OCI-LY3 (cell line): ENCODE measurements at regions not wholly inside any gene's neighbourhood (a gene's known extent, or its start where the extent isn't known, plus 50 kb on each side); places are given as distances from the start of the nearest gene placed in this dataset.
"Not testable (repeated sequence)": the region's sequence is repeated elsewhere in the genome, so short reads cannot be mapped to it uniquely, and the experiment has no call there.

ENCODE experiments used
- H2AFZ ChIP-seq: fragments of 200-600, 300-600 bp; shearing (Covaris generic); 2 replicates; pipeline ENCODE4 v1.6.0; 2014; ENCODE audit warnings: antibody characterized with exemption, low read depth, low read length
- H3K27ac ChIP-seq: fragments of 200-600, 300-600 bp; sonication (generic); 2 replicates; pipeline ENCODE4 v1.5.1; 2014; ENCODE audit warnings: mild to moderate bottlenecking, low read length, moderate library complexity, mixed read lengths
- H3K27me3 ChIP-seq: fragments of 200-600, 300-600 bp; sonication (generic); 2 replicates; pipeline ENCODE4 v1.6.1; 2014; ENCODE audit warnings: low read depth, low read length, mixed read lengths
- H3K36me3 ChIP-seq: fragments of 200-600, 300-600 bp; sonication (generic); replicated peaks from 2 replicates; pipeline ENCODE3; 2014; ENCODE audit warnings: low read depth, low read length, mixed read lengths
- H3K4me1 ChIP-seq: fragments of 300-600, 200-600 bp; sonication (generic); 2 replicates; pipeline ENCODE4 v1.6.1; 2014; ENCODE audit warnings: low read length, mixed read lengths
- H3K4me2 ChIP-seq: fragments of 200-600, 300-600 bp; sonication (generic); 2 replicates; pipeline ENCODE4 v1.6.1; 2014; ENCODE audit warnings: low read length, mixed read lengths
- H3K4me3 ChIP-seq: fragments of 300-600, 200-600 bp; sonication (generic); 2 replicates; pipeline ENCODE4 v1.5.1; 2014; ENCODE audit warnings: antibody characterized with exemption, mild to moderate bottlenecking, low read length, moderate library complexity
- H3K79me2 ChIP-seq: fragments of 300-600, 200-600 bp; shearing (Covaris generic); 2 replicates; pipeline ENCODE4 v1.6.1; 2014; ENCODE audit warnings: mild to moderate bottlenecking, low read length, mixed read lengths
- H3K9ac ChIP-seq: fragments of 300-600, 200-600 bp; shearing (Covaris generic); 2 replicates; pipeline ENCODE4 v1.6.0; 2014; ENCODE audit warnings: mild to moderate bottlenecking, low read length, moderate library complexity
- H3K9me3 ChIP-seq: fragments of 200-600, 300-600 bp; shearing (Covaris generic); 2 replicates; pipeline ENCODE4 v1.6.1; 2014; ENCODE audit warnings: low read length, mixed read lengths; ENCODE audit not compliant: insufficient read depth
- H4K20me1 ChIP-seq: fragments of 200-600, 300-600 bp; sonication (generic); 2 replicates; pipeline ENCODE4 v1.6.1; 2016; ENCODE audit warnings: low read length, mixed read lengths; ENCODE audit not compliant: insufficient read depth
- EZH2phosphoT487 ChIP-seq: fragments of 200-600 bp; shearing (Covaris generic); IDR thresholded peaks from 2 replicates; pipeline ENCODE4 v1.6.1; 2018; ENCODE audit warnings: antibody characterized with exemption, mixed run types, low read depth
- TF ChIP-seq, protein P1 (sequence below): fragments of 200-600, 300-600 bp; sonication (generic); IDR thresholded peaks from 2 replicates; pipeline ENCODE4 v1.5.1; 2014; ENCODE audit warnings: antibody characterized with exemption, low read length, low read depth

DNA sequence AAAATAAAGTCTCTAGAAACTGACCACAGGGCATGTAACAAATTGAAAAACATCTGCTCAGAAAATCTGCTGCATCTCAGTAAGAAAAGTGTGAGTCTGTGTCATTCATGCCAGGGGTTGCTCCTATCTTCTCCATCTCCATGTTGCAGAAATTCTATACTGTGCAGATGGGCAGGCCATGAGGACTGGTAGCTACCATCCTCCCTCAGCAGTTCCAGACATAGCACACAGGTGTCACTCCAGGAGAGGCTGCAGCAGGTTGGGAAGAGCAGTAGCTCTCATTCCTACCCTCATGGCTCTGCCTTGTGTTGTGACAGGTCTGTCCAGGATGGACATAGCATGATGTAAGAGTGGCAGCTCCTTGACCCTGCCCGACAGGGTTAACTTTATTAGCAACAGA is 173.4 kb downstream of the NDUFS4 start:
- Histone ChIP-seq H3K27me3 (no peaks in the 10 kb centered on the region), H3K27ac (no peak overlapping the region), H3K4me1 (peaks cover 6% of the 10 kb centered on the region), H3K4me3 (no peak overlapping the region), H3K9me3 (no peaks in the 10 kb centered on the region), H3K4me2 (no peak overlapping the region), H4K20me1 (no peaks in the 10 kb centered on the region), H3K9ac (no peak overlapping the region), H3K79me2 (no peaks in the 10 kb centered on the region), H3K36me3 (no peaks in the 10 kb centered on the region), H2AFZ (no peak overlapping the region)
- TF ChIP-seq EZH2phosphoT487, result no peak
- TF ChIP-seq, protein P1, sequence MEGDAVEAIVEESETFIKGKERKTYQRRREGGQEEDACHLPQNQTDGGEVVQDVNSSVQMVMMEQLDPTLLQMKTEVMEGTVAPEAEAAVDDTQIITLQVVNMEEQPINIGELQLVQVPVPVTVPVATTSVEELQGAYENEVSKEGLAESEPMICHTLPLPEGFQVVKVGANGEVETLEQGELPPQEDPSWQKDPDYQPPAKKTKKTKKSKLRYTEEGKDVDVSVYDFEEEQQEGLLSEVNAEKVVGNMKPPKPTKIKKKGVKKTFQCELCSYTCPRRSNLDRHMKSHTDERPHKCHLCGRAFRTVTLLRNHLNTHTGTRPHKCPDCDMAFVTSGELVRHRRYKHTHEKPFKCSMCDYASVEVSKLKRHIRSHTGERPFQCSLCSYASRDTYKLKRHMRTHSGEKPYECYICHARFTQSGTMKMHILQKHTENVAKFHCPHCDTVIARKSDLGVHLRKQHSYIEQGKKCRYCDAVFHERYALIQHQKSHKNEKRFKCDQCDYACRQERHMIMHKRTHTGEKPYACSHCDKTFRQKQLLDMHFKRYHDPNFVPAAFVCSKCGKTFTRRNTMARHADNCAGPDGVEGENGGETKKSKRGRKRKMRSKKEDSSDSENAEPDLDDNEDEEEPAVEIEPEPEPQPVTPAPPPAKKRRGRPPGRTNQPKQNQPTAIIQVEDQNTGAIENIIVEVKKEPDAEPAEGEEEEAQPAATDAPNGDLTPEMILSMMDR, result peak; percentile 26

DNA sequence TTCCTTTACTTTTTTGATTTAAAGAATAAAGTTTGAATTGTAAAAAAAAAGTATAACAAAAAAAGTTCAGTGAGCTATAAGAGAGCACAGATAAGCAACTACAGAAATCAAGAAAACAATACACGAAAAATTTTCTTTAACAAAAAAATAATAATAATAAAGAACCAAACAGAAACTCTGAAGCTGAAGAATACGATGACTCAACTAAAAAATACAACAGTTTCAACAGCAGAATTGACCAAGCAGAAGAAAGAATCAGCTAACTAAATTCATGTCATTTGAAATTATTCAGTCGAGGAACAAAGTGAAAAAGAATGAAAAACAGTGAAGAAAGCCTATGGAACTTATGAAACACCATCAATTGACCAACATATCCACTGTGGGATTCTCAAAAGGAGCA is 177.7 kb downstream of the NDUFS4 start:
- Histone ChIP-seq H2AFZ (no peak overlapping the region), H3K36me3 (no peaks in the 10 kb centered on the region), H3K9ac (no peak overlapping the region), H3K27me3 (no peaks in the 10 kb centered on the region), H3K4me1 (no peaks in the 10 kb centered on the region), H3K27ac (no peak overlapping the region), H3K9me3 (no peaks in the 10 kb centered on the region), H3K4me3 (no peak overlapping the region), H4K20me1 (no peaks in the 10 kb centered on the region), H3K4me2 (no peak overlapping the region), H3K79me2 (no peaks in the 10 kb centered on the region)
- no peak for TF ChIP-seq EZH2phosphoT487
- TF ChIP-seq, protein P1, result no peak

DNA sequence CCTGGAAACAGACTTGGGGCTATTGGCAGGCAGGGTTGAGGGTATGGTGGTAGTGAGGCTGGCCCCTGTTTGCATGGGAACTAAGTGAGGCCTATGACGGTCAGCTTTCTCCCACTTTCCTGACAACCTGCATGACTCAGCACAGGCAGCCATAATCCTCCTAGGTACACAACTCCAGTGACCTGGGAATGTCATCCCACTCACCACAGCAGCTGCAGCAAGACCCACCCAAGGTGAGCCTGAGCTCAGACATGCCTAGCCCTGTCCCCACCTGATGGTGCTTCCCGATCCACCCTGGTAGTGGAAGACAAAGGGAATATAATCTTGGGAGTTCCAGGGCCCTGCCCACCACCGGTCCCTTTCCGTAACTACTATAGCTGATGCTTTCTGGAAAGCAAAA is 178.7 kb downstream of the NDUFS4 start:
- no peak overlapping the region for H3K27ac ChIP-seq
- H3K9me3 ChIP-seq, result no peaks in the 10 kb centered on the region
- no peaks in the 10 kb centered on the region for H3K79me2 ChIP-seq
- H3K4me1 ChIP-seq, result no peaks in the 10 kb centered on the region
- no peaks in the 10 kb centered on the region for H3K36me3 ChIP-seq
- no peaks in the 10 kb centered on the region for H4K20me1 ChIP-seq
- no peaks in the 10 kb centered on the region for H3K27me3 ChIP-seq
- no peak overlapping the region for H3K4me3 ChIP-seq
- no peak overlapping the region for H2AFZ ChIP-seq
- H3K9ac ChIP-seq, result no peak overlapping the region
- TF ChIP-seq EZH2phosphoT487, result no peak
- TF ChIP-seq, protein P1, result no peak
- no peak overlapping the region for H3K4me2 ChIP-seq

DNA sequence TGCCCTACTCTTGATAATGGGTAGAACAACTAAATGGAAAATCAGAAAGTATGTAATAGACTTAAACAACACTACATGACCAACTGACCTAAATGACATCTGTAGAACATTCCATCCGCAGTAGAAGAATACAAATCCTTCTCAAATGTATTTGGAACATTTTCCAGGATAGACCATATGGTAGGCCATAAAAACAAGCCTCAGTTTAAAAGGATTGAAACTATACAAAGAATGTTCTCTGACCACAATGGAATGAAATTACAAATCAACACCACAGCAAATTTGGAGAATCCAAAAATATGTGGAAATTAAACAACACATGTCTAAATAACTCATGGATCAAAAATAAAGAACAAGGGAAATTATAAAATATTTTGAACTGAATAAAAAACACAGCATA is 189.2 kb downstream of the NDUFS4 start:
- TF ChIP-seq, protein P1, result no peak
- TF ChIP-seq EZH2phosphoT487, result no peak
- no peaks in the 10 kb centered on the region for H4K20me1 ChIP-seq
- no peaks in the 10 kb centered on the region for H3K27me3 ChIP-seq
- H3K4me3 ChIP-seq, result no peak overlapping the region
- H3K4me2 ChIP-seq, result no peak overlapping the region
- H2AFZ ChIP-seq, result no peak overlapping the region
- H3K36me3 ChIP-seq, result no peaks in the 10 kb centered on the region
- H3K9ac ChIP-seq, result no peak overlapping the region
- no peak overlapping the region for H3K27ac ChIP-seq
- no peaks in the 10 kb centered on the region for H3K79me2 ChIP-seq
- H3K4me1 ChIP-seq, result no peaks in the 10 kb centered on the region
- H3K9me3 ChIP-seq, result no peaks in the 10 kb centered on the region

DNA sequence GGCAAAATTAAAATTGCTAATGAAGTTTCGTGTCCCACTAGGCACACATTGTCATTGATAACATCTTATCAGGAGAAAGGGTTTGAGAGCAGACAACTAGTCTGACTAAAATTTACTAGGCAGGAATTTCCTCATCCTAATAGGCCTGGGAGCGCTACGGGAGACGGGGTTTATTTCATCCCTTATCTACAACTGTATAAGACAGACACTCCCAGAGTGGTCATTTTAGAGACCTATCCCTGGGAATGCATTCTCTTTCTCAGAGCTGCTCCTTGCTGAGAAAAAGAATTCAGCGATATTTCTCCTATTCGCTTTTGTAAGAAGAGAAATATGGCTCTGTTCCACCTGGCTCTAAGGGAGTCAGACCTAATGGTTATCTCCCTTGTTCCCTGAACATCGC is 191.8 kb downstream of the NDUFS4 start:
- H3K4me2 ChIP-seq, H4K20me1 ChIP-seq, H3K4me1 ChIP-seq, H3K27ac ChIP-seq, H3K27me3 ChIP-seq, H3K9me3 ChIP-seq, H3K9ac ChIP-seq, H2AFZ ChIP-seq, H3K4me3 ChIP-seq, H3K36me3 ChIP-seq, H3K79me2 ChIP-seq: not testable (repeated sequence)
